SK-N-SH treated with all-trans-retinoic acid at 6 μM for 48 hours (cell line): ENCODE measurements at regions not wholly inside any gene's neighbourhood (a gene's known extent, or its start where the extent isn't known, plus 50 kb on each side); places are given as distances from the start of the nearest gene placed in this dataset.

ENCODE experiments used
- ATAC-seq: fragments of 200-7000 bp; cut with Tn5 transposase; 3 replicates; pipeline ENCODE4 v1.9.1; 2020; ENCODE audit warnings: mild to moderate bottlenecking, moderate library complexity
- ARNTL ChIP-seq: fragments of 450-650 bp; formaldehyde crosslinking; IDR thresholded peaks from 2 replicates; pipeline ENCODE4 v1.5.0; 2020; ENCODE audit warnings: low read depth, mild to moderate bottlenecking, moderate library complexity, borderline replicate concordance
- BACH2 ChIP-seq: fragments of 250-450 bp; sonication (Bioruptor Pico); IDR thresholded peaks from 2 replicates; pipeline ENCODE4 v1.9.0; 2021; ENCODE audit warnings: mild to moderate bottlenecking, borderline replicate concordance
- CREB5 ChIP-seq: fragments of 250-450 bp; sonication (Bioruptor Pico); IDR thresholded peaks from 2 replicates; pipeline ENCODE4 v1.5.1; 2020; ENCODE audit warnings: low read depth, mild to moderate bottlenecking, moderate library complexity
- CSDC2 ChIP-seq: fragments of 250-450 bp; sonication (Bioruptor Pico); IDR thresholded peaks from 2 replicates; pipeline ENCODE4 v1.5.0; 2020; ENCODE audit warnings: mild to moderate bottlenecking, moderate library complexity
- CSRNP3 ChIP-seq: fragments of 250-450 bp; sonication (Bioruptor Pico); IDR thresholded peaks from 2 replicates; pipeline ENCODE4 v1.5.1; 2021; ENCODE audit warnings: mild to moderate bottlenecking, moderate library complexity
- ESRRG ChIP-seq: fragments of 250-450 bp; sonication (Bioruptor Pico); IDR thresholded peaks from 2 replicates; pipeline ENCODE4 v1.6.1; 2021; ENCODE audit warnings: mild to moderate bottlenecking
- GLIS3 ChIP-seq: fragments of 250-450 bp; sonication (Bioruptor Pico); IDR thresholded peaks from 2 replicates; pipeline ENCODE4 v1.5.0; 2020; ENCODE audit warnings: mild to moderate bottlenecking, moderate library complexity
- ISL1 ChIP-seq: fragments of 250-450 bp; sonication (Bioruptor Pico); IDR thresholded peaks from 2 replicates; pipeline ENCODE4 v2.1.2; 2022; ENCODE audit warnings: mild to moderate bottlenecking, moderate library complexity
- OSR1 ChIP-seq: fragments of 250-450 bp; sonication (Bioruptor Pico); IDR thresholded peaks from 2 replicates; pipeline ENCODE4 v1.8.0; 2022; ENCODE audit warnings: moderate library complexity, mild to moderate bottlenecking, inconsistent platforms
- PATZ1 ChIP-seq: fragments of 250-450 bp; sonication (Bioruptor Pico); IDR thresholded peaks from 2 replicates; pipeline ENCODE4 v1.8.0; 2020; ENCODE audit warnings: mild to moderate bottlenecking, moderate library complexity, borderline replicate concordance
- POU6F1 ChIP-seq: fragments of 250-450 bp; sonication (Bioruptor Pico); IDR thresholded peaks from 2 replicates; pipeline ENCODE4 v1.8.0; 2021; ENCODE audit warnings: low read depth, mild to moderate bottlenecking, moderate library complexity, borderline replicate concordance
- PPARA ChIP-seq: fragments of 250-450 bp; sonication (Bioruptor Pico); IDR thresholded peaks from 2 replicates; pipeline ENCODE4 v1.5.0; 2020; ENCODE audit warnings: mild to moderate bottlenecking, borderline replicate concordance
- RARB ChIP-seq: fragments of 250-450 bp; sonication (Bioruptor Pico); IDR thresholded peaks from 2 replicates; pipeline ENCODE4 v1.8.0; 2021; ENCODE audit warnings: mild to moderate bottlenecking, moderate library complexity
- SNAI2 ChIP-seq: fragments of 250-450 bp; sonication (Bioruptor Pico); IDR thresholded peaks from 2 replicates; pipeline ENCODE4 v1.5.0; 2020; ENCODE audit warnings: mild to moderate bottlenecking, moderate library complexity
- TCF4 ChIP-seq: fragments of 250-450 bp; sonication (Bioruptor Pico); IDR thresholded peaks from 2 replicates; pipeline ENCODE4 v1.8.0; 2021; ENCODE audit warnings: mild to moderate bottlenecking, moderate library complexity, borderline replicate concordance
- TOX ChIP-seq: fragments of 250-450 bp; sonication (Bioruptor Pico); IDR thresholded peaks from 2 replicates; pipeline ENCODE4 v1.8.0; 2021; ENCODE audit warnings: mild to moderate bottlenecking, moderate library complexity, borderline replicate concordance
- TSHZ2 ChIP-seq: fragments of 250-450 bp; sonication (Bioruptor Pico); IDR thresholded peaks from 2 replicates; pipeline ENCODE4 v1.5.0; 2020; ENCODE audit warnings: mild to moderate bottlenecking, moderate library complexity
- ZC3H10 ChIP-seq: fragments of 250-450 bp; sonication (Bioruptor Pico); IDR thresholded peaks from 2 replicates; pipeline ENCODE4 v1.5.1; 2021; ENCODE audit warnings: mild to moderate bottlenecking, moderate library complexity
- ZFP3 ChIP-seq: fragments of 250-450 bp; sonication (Bioruptor Pico); IDR thresholded peaks from 2 replicates; pipeline ENCODE4 v1.5.0; 2020; ENCODE audit warnings: mild to moderate bottlenecking, moderate library complexity
- ZFP30 ChIP-seq: fragments of 450-650 bp; formaldehyde crosslinking; IDR thresholded peaks from 2 replicates; pipeline ENCODE4 v1.5.0; 2022; ENCODE audit warnings: mild to moderate bottlenecking, moderate library complexity
- ZNF565 ChIP-seq: fragments of 450-650 bp; formaldehyde crosslinking; conservative IDR thresholded peaks from 2 replicates; pipeline ENCODE4 v1.5.0; 2020; ENCODE audit warnings: low read depth, mild to moderate bottlenecking, moderate library complexity
- ZNF70 ChIP-seq: fragments of 450-650 bp; formaldehyde crosslinking; IDR thresholded peaks from 2 replicates; pipeline ENCODE4 v1.5.0; 2020; ENCODE audit warnings: mild to moderate bottlenecking, moderate library complexity
- ZNF8 ChIP-seq: fragments of 450-650 bp; formaldehyde crosslinking; IDR thresholded peaks from 2 replicates; pipeline ENCODE4 v1.5.0; 2020; ENCODE audit warnings: mild to moderate bottlenecking, moderate library complexity

GRCh38 chr4:44025376-44026020, 423.1 kb downstream of the KCTD8 start:
- ATAC-seq: no peak
- no peak for TF ChIP-seq CSDC2 (CRISPR knock-in tag)
- no peak for TF ChIP-seq POU6F1 (CRISPR knock-in tag)
- no peak for TF ChIP-seq TSHZ2
- no peak for TF ChIP-seq ARNTL
- TF ChIP-seq RARB (CRISPR knock-in tag): no peak
- TF ChIP-seq ZFP3 (CRISPR knock-in tag): no peak
- no peak for TF ChIP-seq ZFP30 (CRISPR knock-in tag)
- TF ChIP-seq ISL1 (CRISPR knock-in tag): no peak
- TF ChIP-seq TCF4 (CRISPR knock-in tag): no peak
- TF ChIP-seq ZNF565 (CRISPR knock-in tag): no peak
- TF ChIP-seq PATZ1: no peak
- no peak for TF ChIP-seq PPARA (CRISPR knock-in tag)
- TF ChIP-seq ZC3H10: no peak
- TF ChIP-seq GLIS3: no peak
- no peak for TF ChIP-seq ZNF70 (CRISPR knock-in tag)
- TF ChIP-seq ZNF8 (CRISPR knock-in tag): no peak
- no peak for TF ChIP-seq ESRRG
- TF ChIP-seq TOX: no peak
- no peak for TF ChIP-seq CREB5

GRCh38 chr4:44038811-44039210, 409.8 kb downstream of the KCTD8 start:
- TF ChIP-seq ESRRG (no peak), SNAI2 (CRISPR knock-in tag) (no peak), RARB (CRISPR knock-in tag) (no peak), PATZ1 (no peak), POU6F1 (CRISPR knock-in tag) (no peak), TCF4 (CRISPR knock-in tag) (no peak), ZNF8 (CRISPR knock-in tag) (no peak), PPARA (CRISPR knock-in tag) (no peak), ARNTL (no peak), CREB5 (no peak), ZNF70 (CRISPR knock-in tag) (no peak), ZC3H10 (no peak), OSR1 (no peak), BACH2 (no peak), ISL1 (CRISPR knock-in tag) (no peak), ZFP3 (CRISPR knock-in tag) (no peak), GLIS3 (no peak), CSRNP3 (CRISPR knock-in tag) (no peak), CSDC2 (CRISPR knock-in tag) (no peak)
- no peak for ATAC-seq
